Loucy (cell line): ENCODE measurements at regions not wholly inside any gene's neighbourhood (a gene's known extent, or its start where the extent isn't known, plus 50 kb on each side); places are given as distances from the start of the nearest gene placed in this dataset.

Experiments used
- CTCF ChIP-seq: fragments of 200-600 bp; sonication (generic); conservative IDR thresholded peaks from 2 replicates; pipeline ENCODE4 v1.5.1; 2014; ENCODE audit warnings: mild to moderate bottlenecking, antibody characterized with exemption, low read length
- EZH2phosphoT487 ChIP-seq: fragments of 200-600 bp; IDR thresholded peaks from 2 replicates; pipeline ENCODE4 v1.6.1; 2018; ENCODE audit warnings: antibody characterized with exemption, mild to moderate bottlenecking, moderate library complexity, borderline replicate concordance

- no peak for TF ChIP-seq CTCF
- TF ChIP-seq EZH2phosphoT487: no peak
Observed at GRCh38 chr9:8036914-8037524, 237.4 kb upstream of the DMAC1 start.
